ENCODE measurements at regions not wholly inside any gene's neighbourhood (a gene's known extent, or its start where the extent isn't known, plus 50 kb on each side); places are given as distances from the start of the nearest gene placed in this dataset.
"Not testable (repeated sequence)": the region's sequence is repeated elsewhere in the genome, so short reads cannot be mapped to it uniquely, and the experiment has no call there.

GRCh38 chr2:185583058-185583816 is 155.4 kb upstream of the FSIP2 start:
- Histone ChIP-seq H3K4me3 (ENCODE audit: insufficient read depth, low read depth, low read length) (no peak overlapping the region), H2AFZ (ENCODE audit: low read depth, low read length) (peak overlapping the region; percentile 3), H3K9ac (ENCODE audit: low read length) (no peak overlapping the region), H3K4me1 (ENCODE audit: insufficient read depth, low read length) (peaks cover 7% of the 10 kb centered on the region), H3K79me2 (ENCODE audit: insufficient read depth, low read length) (no peaks in the 10 kb centered on the region), H3K36me3 (ENCODE audit: insufficient read depth, low read length) (no peaks in the 10 kb centered on the region), H3K27me3 (ENCODE audit: insufficient read depth, low read length) (no peaks in the 10 kb centered on the region), H4K20me1 (ENCODE audit: insufficient read depth, low read length) (no peaks in the 10 kb centered on the region), H3K4me2 (ENCODE audit: low read length) (peak overlapping the region; percentile 37), H3K9me3 (ENCODE audit: insufficient read depth, low read depth, low read length) (peaks cover 5% of the 10 kb centered on the region), H3K27ac (ENCODE audit: low read depth, low read length) (peak overlapping the region; percentile 45)
- DNase-seq (ENCODE audit: low read depth): peak; percentile 87
- Mint-ChIP-seq H3K4me1 (ENCODE audit: low read depth, unreplicated experiment) (peaks cover 16% of the 10 kb centered on the region), H3K9me3 (ENCODE audit: unreplicated experiment) (peaks cover 13% of the 10 kb centered on the region), H3K4me3 (ENCODE audit: unreplicated experiment) (no peak overlapping the region), H3K27me3 (ENCODE audit: low read depth, unreplicated experiment) (no peaks in the 10 kb centered on the region), H3K27ac (ENCODE audit: unreplicated experiment) (peak overlapping the region; percentile 68), H3K36me3 (ENCODE audit: low read depth, unreplicated experiment) (no peaks in the 10 kb centered on the region)
- FAIRE-seq: no peak
- no peak for TF ChIP-seq EZH2 (IDR thresholded peaks at IDR 0.05; ENCODE audit: insufficient read depth, low read length)
- TF ChIP-seq CTCF (IDR thresholded peaks at IDR 0.05; ENCODE audit: insufficient read depth, low read depth, low read length): no peak

DNA sequence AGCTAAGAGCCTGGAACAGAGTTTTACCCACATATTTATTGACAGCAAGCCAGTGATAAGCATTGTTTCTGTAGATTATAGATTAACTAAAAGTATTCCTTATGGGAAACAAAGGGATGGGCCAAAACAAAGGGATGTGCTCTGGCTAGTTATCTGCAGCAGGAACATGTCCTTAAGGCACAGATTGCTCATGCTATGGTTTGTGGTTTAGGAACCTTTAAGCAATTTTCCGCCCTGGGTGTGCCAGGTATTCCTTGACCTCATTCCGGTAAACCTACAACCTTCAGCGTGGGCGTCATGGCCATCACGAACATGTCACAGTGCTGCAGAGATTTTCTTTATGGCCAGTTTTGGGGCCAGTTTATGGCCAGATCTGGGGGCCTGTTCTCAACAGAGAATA is 153.4 kb upstream of the FSIP2 start:
- H3K4me3 Mint-ChIP-seq (ENCODE audit: unreplicated experiment); H3K79me2 ChIP-seq (ENCODE audit: insufficient read depth, low read length); H3K27me3 Mint-ChIP-seq (ENCODE audit: low read depth, unreplicated experiment); FAIRE-seq; H4K20me1 ChIP-seq (ENCODE audit: insufficient read depth, low read length); H3K4me3 ChIP-seq (ENCODE audit: insufficient read depth, low read depth, low read length); H3K27ac ChIP-seq (ENCODE audit: low read depth, low read length); H3K4me1 ChIP-seq (ENCODE audit: insufficient read depth, low read length); H3K27ac Mint-ChIP-seq (ENCODE audit: unreplicated experiment); H3K9ac ChIP-seq (ENCODE audit: low read length); H2AFZ ChIP-seq (ENCODE audit: low read depth, low read length); H3K36me3 Mint-ChIP-seq (ENCODE audit: low read depth, unreplicated experiment); H3K4me2 ChIP-seq (ENCODE audit: low read length); H3K27me3 ChIP-seq (ENCODE audit: insufficient read depth, low read length); H3K36me3 ChIP-seq (ENCODE audit: insufficient read depth, low read length); H3K9me3 ChIP-seq (ENCODE audit: insufficient read depth, low read depth, low read length); DNase-seq (ENCODE audit: low read depth): not testable (repeated sequence)
- Mint-ChIP-seq H3K9me3 (ENCODE audit: unreplicated experiment) (peaks cover 14% of the 10 kb centered on the region), H3K4me1 (ENCODE audit: low read depth, unreplicated experiment) (peaks cover 16% of the 10 kb centered on the region)

DNA sequence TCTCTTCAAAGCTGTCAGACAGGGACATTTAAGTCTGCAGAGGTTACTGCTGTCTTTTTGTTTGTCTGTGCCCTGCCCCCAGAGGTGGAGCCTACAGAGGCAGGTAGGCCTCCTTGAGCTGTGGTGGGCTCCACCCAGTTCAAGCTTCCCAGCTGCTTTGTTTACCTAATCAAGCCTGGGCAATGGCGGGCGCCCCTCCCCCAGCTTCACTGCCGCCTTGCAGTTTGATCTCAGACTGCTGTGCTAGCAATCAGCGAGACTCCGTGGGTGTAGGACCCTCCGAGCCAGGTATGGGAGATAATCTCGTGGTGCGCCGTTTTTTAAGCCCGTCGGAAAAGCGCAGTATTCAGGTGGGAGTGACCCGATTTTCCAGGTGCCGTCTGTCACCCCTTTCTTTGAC is 147.3 kb upstream of the FSIP2 start:
- not testable (repeated sequence) for H3K9ac ChIP-seq (ENCODE audit: low read length); H3K27ac ChIP-seq (ENCODE audit: low read depth, low read length); FAIRE-seq; H3K4me1 ChIP-seq (ENCODE audit: insufficient read depth, low read length); H3K79me2 ChIP-seq (ENCODE audit: insufficient read depth, low read length); H3K27ac Mint-ChIP-seq (ENCODE audit: unreplicated experiment); H3K4me3 Mint-ChIP-seq (ENCODE audit: unreplicated experiment); H2AFZ ChIP-seq (ENCODE audit: low read depth, low read length); H3K4me2 ChIP-seq (ENCODE audit: low read length); DNase-seq (ENCODE audit: low read depth); H3K36me3 Mint-ChIP-seq (ENCODE audit: low read depth, unreplicated experiment); H3K9me3 Mint-ChIP-seq (ENCODE audit: unreplicated experiment); H4K20me1 ChIP-seq (ENCODE audit: insufficient read depth, low read length); H3K36me3 ChIP-seq (ENCODE audit: insufficient read depth, low read length); H3K4me1 Mint-ChIP-seq (ENCODE audit: low read depth, unreplicated experiment); H3K27me3 Mint-ChIP-seq (ENCODE audit: low read depth, unreplicated experiment); H3K27me3 ChIP-seq (ENCODE audit: insufficient read depth, low read length); H3K9me3 ChIP-seq (ENCODE audit: insufficient read depth, low read depth, low read length); H3K4me3 ChIP-seq (ENCODE audit: insufficient read depth, low read depth, low read length)
